Activated CD4-positive, alpha-beta memory T cell treated with anti-CD3 and anti-CD28 coated beads, Interleukin-2, amount 10 ng/mL, durations not matched to agents 7 days and 5 days (primary cell): ENCODE measurements at regions not wholly inside any gene's neighbourhood (a gene's known extent, or its start where the extent isn't known, plus 50 kb on each side); places are given as distances from the start of the nearest gene placed in this dataset.
"Not testable (repeated sequence)": the region's sequence is repeated elsewhere in the genome, so short reads cannot be mapped to it uniquely, and the experiment has no call there.

Experiments used
- CTCF ChIA-PET: fragments of 350-600 bp; sonication (Branson Sonifier 250); formaldehyde crosslinking; loops from one replicate; lab custom pipeline; 2021; ENCODE audit warnings: antibody characterized with exemption, inconsistent platforms; lab: Charles Lee
- POLR2A ChIA-PET: fragments of 350-600 bp; sonication (Branson Sonifier 250); formaldehyde crosslinking; loops from one replicate; lab custom pipeline; 2021; ENCODE audit warnings: antibody characterized with exemption; lab: Charles Lee
- DNase-seq: peaks from one replicate; pipeline ENCODE4 v3.0.0-alpha.2; 2020
- H3K27ac Mint-ChIP-seq: one replicate; pipeline ENCODE4 v1.8.0; 2021; ENCODE audit warnings: mild to moderate bottlenecking, mixed read lengths
- H3K27me3 Mint-ChIP-seq: one replicate; pipeline ENCODE4 v1.8.0; 2021; ENCODE audit warnings: mixed read lengths
- H3K36me3 Mint-ChIP-seq: one replicate; pipeline ENCODE4 v1.8.0; 2021; ENCODE audit warnings: low read depth, mixed read lengths
- H3K4me1 Mint-ChIP-seq: one replicate; pipeline ENCODE4 v1.8.0; 2021; ENCODE audit warnings: mixed read lengths
- H3K4me3 Mint-ChIP-seq: one replicate; pipeline ENCODE4 v1.8.0; 2021; ENCODE audit warnings: mild to moderate bottlenecking, mixed read lengths
- H3K9me3 Mint-ChIP-seq: one replicate; pipeline ENCODE4 v1.8.0; 2021; ENCODE audit warnings: mixed read lengths

DNA sequence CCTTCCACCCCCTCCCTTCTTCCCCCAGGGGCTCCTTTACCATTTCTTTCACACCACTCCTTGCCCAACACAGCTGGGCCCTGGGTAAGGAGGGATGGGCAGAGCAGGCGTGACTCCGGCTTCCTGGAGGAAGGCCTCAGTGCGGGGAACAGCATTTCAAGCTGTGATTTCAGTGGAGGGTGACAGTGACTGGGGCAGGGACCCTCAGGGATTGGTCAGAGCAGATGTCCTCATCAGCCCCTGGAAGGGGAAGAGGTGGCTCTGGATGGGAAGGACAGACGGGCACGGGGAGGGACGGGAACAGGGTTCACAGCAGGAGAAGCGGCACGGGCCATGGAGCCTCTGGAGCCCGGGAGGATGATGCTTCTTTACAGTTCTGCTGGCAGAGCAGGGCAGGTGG is 130.8 kb upstream of the TWIST2 start:
- H3K36me3 Mint-ChIP-seq, result no peaks in the 10 kb centered on the region
- no peak overlapping the region for H3K4me3 Mint-ChIP-seq
- POLR2A ChIA-PET, result no interaction called here
- H3K9me3 Mint-ChIP-seq, result no peaks in the 10 kb centered on the region
- H3K27me3 Mint-ChIP-seq, result no peaks in the 10 kb centered on the region
- CTCF ChIA-PET, result no interaction called here
- no peaks in the 10 kb centered on the region for H3K4me1 Mint-ChIP-seq
- H3K27ac Mint-ChIP-seq, result no peak overlapping the region
- no peak for DNase-seq

- Mint-ChIP-seq H3K4me3 (no peak overlapping the region), H3K4me1 (no peaks in the 10 kb centered on the region), H3K36me3 (no peaks in the 10 kb centered on the region), H3K27ac (no peak overlapping the region), H3K27me3 (peaks cover 2% of the 10 kb centered on the region), H3K9me3 (no peaks in the 10 kb centered on the region)
- POLR2A ChIA-PET, result no interaction called here
- CTCF ChIA-PET, result no interaction called here
- DNase-seq, result no peak
Measured at GRCh38 chr2:238719641-238720040, 128.2 kb upstream of the TWIST2 start.

GRCh38 chr2:238720232-238720672 is 127.6 kb upstream of the TWIST2 start:
- Mint-ChIP-seq H3K27ac (no peak overlapping the region), H3K27me3 (peaks cover 7% of the 10 kb centered on the region), H3K9me3 (no peaks in the 10 kb centered on the region), H3K4me3 (no peak overlapping the region), H3K4me1 (no peaks in the 10 kb centered on the region), H3K36me3 (no peaks in the 10 kb centered on the region)
- POLR2A ChIA-PET, result no interaction called here
- peak; percentile 51 for DNase-seq
- CTCF ChIA-PET, result interaction anchor here (0.6 kb wide), 1 partner anchor 13 kb away, joined by 3 read pairs; no protein-coding TSS in a partner anchor

- Mint-ChIP-seq H3K27ac (no peak overlapping the region), H3K4me3 (no peak overlapping the region), H3K27me3 (peaks cover 8% of the 10 kb centered on the region), H3K9me3 (no peaks in the 10 kb centered on the region), H3K4me1 (no peaks in the 10 kb centered on the region), H3K36me3 (no peaks in the 10 kb centered on the region)
- DNase-seq, result no peak
- ChIA-PET CTCF (no interaction called here), POLR2A (no interaction called here)
Measured at GRCh38 chr2:238722181-238722580, 125.7 kb upstream of the TWIST2 start.

DNA sequence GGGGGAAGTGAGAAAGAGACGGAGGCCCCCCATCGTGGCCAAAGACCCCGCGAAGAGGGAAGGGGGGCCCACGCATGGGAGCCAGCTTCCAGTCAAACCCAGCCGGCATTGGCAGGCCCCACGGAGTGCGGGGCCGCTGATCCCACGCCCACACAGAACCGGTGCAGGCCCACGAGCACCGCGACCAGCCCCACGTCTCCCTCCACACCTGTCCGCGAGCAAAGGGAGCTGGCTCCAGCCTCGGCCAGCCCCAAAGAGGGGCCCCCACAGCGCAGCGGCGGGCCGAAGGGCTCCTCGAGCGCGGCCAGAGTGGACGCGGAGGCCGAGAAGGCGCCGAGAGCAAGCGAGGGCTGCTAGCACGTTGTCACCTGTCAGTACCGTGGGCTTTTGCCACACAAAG is 125.0 kb upstream of the TWIST2 start:
- no peak overlapping the region for H3K4me3 Mint-ChIP-seq
- H3K9me3 Mint-ChIP-seq, result no peaks in the 10 kb centered on the region
- DNase-seq, result no peak
- no peak overlapping the region for H3K27ac Mint-ChIP-seq
- ChIA-PET POLR2A (no interaction called here), CTCF (no interaction called here)
- H3K36me3 Mint-ChIP-seq, result no peaks in the 10 kb centered on the region
- H3K27me3 Mint-ChIP-seq, result peaks cover 8% of the 10 kb centered on the region
- H3K4me1 Mint-ChIP-seq, result no peaks in the 10 kb centered on the region

GRCh38 chr2:238723740-238724320 is 124.1 kb upstream of the TWIST2 start:
- H3K9me3 Mint-ChIP-seq, DNase-seq, CTCF ChIA-PET, H3K27ac Mint-ChIP-seq, H3K36me3 Mint-ChIP-seq, H3K27me3 Mint-ChIP-seq, POLR2A ChIA-PET, H3K4me3 Mint-ChIP-seq, H3K4me1 Mint-ChIP-seq: not testable (repeated sequence)

- Mint-ChIP-seq H3K36me3 (no peaks in the 10 kb centered on the region), H3K4me3 (no peak overlapping the region), H3K4me1 (no peaks in the 10 kb centered on the region), H3K9me3 (no peaks in the 10 kb centered on the region), H3K27me3 (peaks cover 8% of the 10 kb centered on the region), H3K27ac (no peak overlapping the region)
- CTCF ChIA-PET, result no interaction called here
- no peak for DNase-seq
- POLR2A ChIA-PET, result no interaction called here
Measured at GRCh38 chr2:238724728-238725127, 123.2 kb upstream of the TWIST2 start.

- Mint-ChIP-seq H3K4me1 (no peaks in the 10 kb centered on the region), H3K27me3 (peaks cover 8% of the 10 kb centered on the region), H3K4me3 (no peak overlapping the region), H3K36me3 (no peaks in the 10 kb centered on the region), H3K9me3 (no peaks in the 10 kb centered on the region), H3K27ac (no peak overlapping the region)
- ChIA-PET CTCF (no interaction called here), POLR2A (no interaction called here)
- DNase-seq, result no peak
Measured at GRCh38 chr2:238725298-238725697, 122.6 kb upstream of the TWIST2 start.

- DNase-seq, result no peak
- no peak overlapping the region for H3K27ac Mint-ChIP-seq
- H3K36me3 Mint-ChIP-seq, result no peaks in the 10 kb centered on the region
- no peaks in the 10 kb centered on the region for H3K9me3 Mint-ChIP-seq
- no peaks in the 10 kb centered on the region for H3K4me1 Mint-ChIP-seq
- H3K27me3 Mint-ChIP-seq, result peaks cover 8% of the 10 kb centered on the region
- ChIA-PET POLR2A (no interaction called here), CTCF (no interaction called here)
- no peak overlapping the region for H3K4me3 Mint-ChIP-seq
Measured at GRCh38 chr2:238726670-238727584, 121.0 kb upstream of the TWIST2 start.

- Mint-ChIP-seq H3K9me3 (no peaks in the 10 kb centered on the region), H3K36me3 (no peaks in the 10 kb centered on the region), H3K4me1 (no peaks in the 10 kb centered on the region), H3K27ac (no peak overlapping the region), H3K4me3 (no peak overlapping the region), H3K27me3 (peaks cover 10% of the 10 kb centered on the region)
- DNase-seq, result no peak
- ChIA-PET POLR2A (no interaction called here), CTCF (no interaction called here)
Measured at GRCh38 chr2:238727585-238728329, 120.1 kb upstream of the TWIST2 start.

DNA sequence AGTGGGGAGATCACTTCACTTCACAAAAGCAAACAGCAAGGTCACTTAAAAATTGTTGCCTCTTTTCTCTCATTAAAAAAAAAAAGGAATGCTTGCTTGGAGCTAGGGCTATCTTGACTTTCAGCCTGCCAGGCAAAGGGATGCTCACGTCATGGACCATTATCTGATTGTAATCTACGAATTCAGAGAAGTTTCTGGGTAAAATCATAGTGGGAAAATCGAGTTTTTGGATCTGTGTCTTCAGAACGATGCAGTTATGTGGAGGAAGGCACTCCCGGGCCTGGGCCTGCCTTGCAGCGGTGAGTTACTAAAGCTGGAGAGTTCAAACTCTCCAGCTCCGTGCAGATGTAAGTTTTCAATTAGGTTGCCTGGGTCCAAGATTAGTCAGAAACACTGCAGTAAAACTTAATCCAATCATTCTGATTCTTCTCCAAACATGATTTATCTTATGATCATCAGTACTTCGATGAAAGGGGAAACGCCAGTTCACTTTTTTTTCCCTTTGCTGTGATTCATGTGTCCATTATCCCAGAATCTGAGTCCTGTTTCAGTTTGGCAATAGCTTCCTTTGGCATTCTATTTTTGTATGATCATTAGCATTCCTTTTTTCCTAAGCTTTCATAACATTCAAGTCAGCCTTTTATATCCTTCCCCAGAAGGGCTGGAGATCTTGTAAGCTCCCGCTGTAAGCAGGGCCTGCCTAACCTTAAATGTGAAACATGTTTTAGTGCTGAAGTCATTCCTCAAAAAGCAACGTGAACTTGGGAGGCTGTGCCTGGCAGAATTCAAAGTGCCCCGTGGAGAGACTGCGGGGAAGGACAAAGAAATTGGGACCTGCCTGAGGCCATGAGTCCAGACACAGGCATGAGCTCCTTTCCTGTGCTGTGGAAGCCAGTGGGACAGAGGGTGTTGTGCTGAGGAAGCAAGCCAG is 119.3 kb upstream of the TWIST2 start:
- DNase-seq, result no peak
- Mint-ChIP-seq H3K9me3 (no peaks in the 10 kb centered on the region), H3K36me3 (no peaks in the 10 kb centered on the region), H3K4me1 (no peaks in the 10 kb centered on the region), H3K4me3 (no peak overlapping the region), H3K27ac (no peak overlapping the region), H3K27me3 (peaks cover 14% of the 10 kb centered on the region)
- ChIA-PET POLR2A (no interaction called here), CTCF (no interaction called here)

DNA sequence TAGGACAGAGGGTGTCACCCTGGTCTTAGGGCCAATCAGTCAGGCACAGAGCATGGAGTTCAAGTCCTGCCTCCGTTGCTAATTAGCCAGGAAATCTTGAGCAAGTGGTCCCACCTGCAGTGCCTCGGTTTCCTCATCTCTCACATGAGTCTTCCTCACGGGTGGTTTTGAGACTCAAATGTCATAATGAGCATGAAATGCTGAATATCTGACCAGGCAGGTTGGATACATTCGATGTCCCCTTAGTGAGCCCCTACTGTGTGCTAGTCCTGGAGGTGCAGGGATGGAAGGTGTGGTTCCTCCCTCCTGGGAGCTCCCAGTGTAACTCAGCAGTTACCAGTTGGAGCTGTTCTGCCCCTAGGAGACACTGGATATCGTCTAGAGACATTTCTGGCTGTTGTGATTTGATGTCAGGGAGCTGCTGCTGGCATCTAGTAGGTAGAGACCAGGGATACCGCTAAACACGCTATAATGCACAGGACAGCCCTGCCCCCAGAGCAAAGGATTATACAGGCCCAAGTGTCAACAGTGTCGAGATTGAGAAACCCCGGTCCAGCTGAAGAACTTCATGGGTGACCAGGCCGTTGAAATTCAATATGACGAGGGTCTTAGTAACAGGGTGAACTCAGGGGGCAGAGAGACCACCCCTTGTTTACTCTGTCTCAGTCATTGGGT is 118.5 kb upstream of the TWIST2 start:
- Mint-ChIP-seq H3K36me3 (no peaks in the 10 kb centered on the region), H3K4me3 (no peak overlapping the region), H3K9me3 (no peaks in the 10 kb centered on the region), H3K4me1 (no peaks in the 10 kb centered on the region), H3K27ac (no peak overlapping the region), H3K27me3 (peaks cover 14% of the 10 kb centered on the region)
- ChIA-PET POLR2A (no interaction called here), CTCF (no interaction called here)
- no peak for DNase-seq
